Non-pigmented ciliary epithelial cell (primary cell): ENCODE measurements at regions not wholly inside any gene's neighbourhood (a gene's known extent, or its start where the extent isn't known, plus 50 kb on each side); places are given as distances from the start of the nearest gene placed in this dataset.

Source experiments
- DNase-seq: peaks from one replicate; pipeline ENCODE4 v3.0.0-alpha.2; 2010; ENCODE audit warnings: low read depth

GRCh38 chr2:176540995-176541394, 271.8 kb downstream of the MTX2 start:
- no peak for DNase-seq

GRCh38 chr2:176542476-176542875, 273.2 kb downstream of the MTX2 start:
- DNase-seq, result no peak

GRCh38 chr2:176544557-176544956, 275.3 kb downstream of the MTX2 start:
- no peak for DNase-seq

GRCh38 chr2:176544991-176545956, 276.0 kb downstream of the MTX2 start:
- DNase-seq, result no peak

- no peak for DNase-seq
Measured at GRCh38 chr2:176546550-176546949, 277.3 kb downstream of the MTX2 start.

- no peak for DNase-seq
Measured at GRCh38 chr2:176552501-176553135, 283.4 kb downstream of the MTX2 start.

GRCh38 chr2:176553685-176554100, 284.5 kb downstream of the MTX2 start:
- DNase-seq, result no peak

GRCh38 chr2:176554101-176555048, 285.1 kb downstream of the MTX2 start:
- no peak for DNase-seq

- DNase-seq, result no peak
Measured at GRCh38 chr2:176555112-176555511, 285.9 kb downstream of the MTX2 start.

GRCh38 chr2:176555781-176556180, 286.5 kb downstream of the MTX2 start:
- DNase-seq, result no peak

GRCh38 chr2:176556373-176556772, 287.1 kb downstream of the MTX2 start:
- DNase-seq, result no peak

- no peak for DNase-seq
Measured at GRCh38 chr2:176557821-176558220, 288.6 kb downstream of the MTX2 start.

- DNase-seq, result no peak
Measured at GRCh38 chr2:176558574-176559140, 289.4 kb downstream of the MTX2 start.

- no peak for DNase-seq
Measured at GRCh38 chr2:176560296-176560695, 291.1 kb downstream of the MTX2 start.

- no peak for DNase-seq
Measured at GRCh38 chr2:176561706-176562105, 292.5 kb downstream of the MTX2 start.

GRCh38 chr2:176562359-176563078, 293.3 kb downstream of the MTX2 start:
- DNase-seq, result no peak

- DNase-seq, result no peak
Measured at GRCh38 chr2:176565641-176566323, 296.5 kb downstream of the MTX2 start.

- no peak for DNase-seq
Measured at GRCh38 chr2:176566496-176566895, 297.3 kb downstream of the MTX2 start.

GRCh38 chr2:176566961-176567360, 297.7 kb downstream of the MTX2 start:
- DNase-seq, result no peak

- DNase-seq, result no peak
Measured at GRCh38 chr2:176567361-176567760, 298.1 kb downstream of the MTX2 start.

- no peak for DNase-seq
Measured at GRCh38 chr2:176569574-176569973, 300.3 kb downstream of the MTX2 start.
